A549 (cell line): ENCODE measurements at regions not wholly inside any gene's neighbourhood (a gene's known extent, or its start where the extent isn't known, plus 50 kb on each side); places are given as distances from the start of the nearest gene placed in this dataset.

Source experiments
- CHD2 ChIP-seq: fragments of 150-350 bp; IDR thresholded peaks from 2 replicates; pipeline ENCODE4 v1.6.1; 2014; ENCODE audit warnings: low read length; ENCODE audit not compliant: partially characterized antibody
- CTCF ChIP-seq: fragments of >200 bp; sonication (Bioruptor Twin); formaldehyde crosslinking; IDR thresholded peaks from 3 replicates; pipeline ENCODE4 v1.5.1; 2016
- PBX3 ChIP-seq: IDR thresholded peaks from 2 replicates; pipeline ENCODE4 v1.6.1; 2012
- POLR2A ChIP-seq: IDR thresholded peaks from 2 replicates; pipeline ENCODE4 v1.6.1; 2012; ENCODE audit warnings: mild to moderate bottlenecking, low read length

GRCh38 chr5:63774939-63775338, 187.3 kb downstream of the HTR1A start:
- no peak for TF ChIP-seq CTCF
- TF ChIP-seq PBX3, result no peak
- TF ChIP-seq POLR2A, result no peak
- TF ChIP-seq CHD2, result no peak
